CD14-positive monocyte (primary cell): ENCODE measurements at regions not wholly inside any gene's neighbourhood (a gene's known extent, or its start where the extent isn't known, plus 50 kb on each side); places are given as distances from the start of the nearest gene placed in this dataset.

Experiments used
- DNase-seq, 3 donors: peaks; one replicate each; pipeline ENCODE4 v3.0.0-alpha.2; 2011 to 2022
- H2AFZ ChIP-seq: 2 replicates; pipeline ENCODE4 v1.6.0; 2012; ENCODE audit warnings: mild to moderate bottlenecking, low read depth, low read length, inconsistent platforms; ENCODE audit not compliant: insufficient read depth, poor library complexity, severe bottlenecking
- H3K27ac ChIP-seq, 2 donors: 1 replicate in 1 of 2; 2 replicates in 1 of 2; pipeline ENCODE4 v1.5.1; 2012 to 2013; ENCODE audit warnings: low read length in 2 of 2, control low read depth in 1 of 2, inconsistent platforms in 1 of 2, low read depth in 1 of 2, mild to moderate bottlenecking in 1 of 2
- H3K27me3 ChIP-seq, 2 donors: one replicate each; pipeline versions ENCODE4 v1.6.0 to v1.6.1; 2011 to 2013; ENCODE audit warnings: low read length in 2 of 2; ENCODE audit not compliant: control insufficient read depth in 2 of 2, insufficient read depth in 2 of 2
- H3K36me3 ChIP-seq, 2 donors: replicated peaks in 1 of 2; 1 replicate in 1 of 2; 2 replicates in 1 of 2; pipeline versions ENCODE4 v1.5.1 to v1.6.1; 2012 to 2013; ENCODE audit warnings: low read length in 2 of 2, control low read depth in 1 of 2, inconsistent platforms in 1 of 2, mild to moderate bottlenecking in 1 of 2; ENCODE audit not compliant: insufficient read depth in 2 of 2, control insufficient read depth in 1 of 2
- H3K4me1 ChIP-seq, 2 donors: 1 replicate in 1 of 2; 2 replicates in 1 of 2; pipeline versions ENCODE4 v1.5.1 to v1.6.1; 2012 to 2013; ENCODE audit warnings: low read length in 2 of 2, control low read depth in 1 of 2, inconsistent platforms in 1 of 2, mild to moderate bottlenecking in 1 of 2, moderate library complexity in 1 of 2; ENCODE audit not compliant: insufficient read depth in 2 of 2, control insufficient read depth in 1 of 2
- H3K4me2 ChIP-seq: replicated peaks from 2 replicates; pipeline ENCODE3; 2012; ENCODE audit warnings: low read length, moderate library complexity, mild to moderate bottlenecking; ENCODE audit not compliant: poor library complexity, severe bottlenecking; ENCODE audit errors: extremely low read depth
- H3K4me3 ChIP-seq, 3 experiments: fragments of 200-600 bp in 1 of 3; sonication (generic) in 1 of 3; replicated peaks in 1 of 3; 1 replicate in 2 of 3; 2 replicates in 1 of 3; pipeline ENCODE4 v1.5.1; 2011 to 2013; ENCODE audit warnings: low read length in 3 of 3, mild to moderate bottlenecking in 3 of 3, control low read depth in 2 of 3, low read depth in 2 of 3, inconsistent platforms in 1 of 3, moderate library complexity in 1 of 3
- H3K79me2 ChIP-seq: 2 replicates; pipeline ENCODE4 v1.6.0; 2012; ENCODE audit warnings: mild to moderate bottlenecking, control low read depth, inconsistent platforms, low read length, moderate library complexity; ENCODE audit not compliant: insufficient read depth
- H3K9ac ChIP-seq: 2 replicates; pipeline ENCODE4 v1.6.0; 2017; ENCODE audit warnings: low read length, mild to moderate bottlenecking; ENCODE audit not compliant: insufficient read depth, poor library complexity, severe bottlenecking
- H3K9me3 ChIP-seq, 2 donors: replicated peaks in 1 of 2; 1 replicate in 1 of 2; 2 replicates in 1 of 2; pipeline versions ENCODE4 v1.5.1 to v1.6.1; 2012 to 2013; ENCODE audit warnings: low read length in 2 of 2, control low read depth in 1 of 2; ENCODE audit not compliant: control insufficient read depth in 1 of 2, insufficient read depth in 1 of 2
- H4K20me1 ChIP-seq: 2 replicates; pipeline ENCODE4 v1.6.0; 2012; ENCODE audit warnings: mild to moderate bottlenecking, low read length, control low read depth, moderate library complexity; ENCODE audit not compliant: insufficient read depth
- H3K27ac Mint-ChIP-seq, 7 donors: one replicate each; pipeline ENCODE4 v1.8.0; 2020; ENCODE audit warnings: mild to moderate bottlenecking in 7 of 7, mixed read lengths in 7 of 7, moderate library complexity in 6 of 7, inconsistent platforms in 2 of 7
- H3K27me3 Mint-ChIP-seq, 3 donors: one replicate each; pipeline ENCODE4 v1.8.0; 2021 to 2022; ENCODE audit warnings: low read depth in 3 of 3, mild to moderate bottlenecking in 3 of 3, mixed read lengths in 3 of 3, moderate library complexity in 3 of 3, inconsistent platforms in 1 of 3
- H3K36me3 Mint-ChIP-seq, 2 donors: one replicate each; pipeline ENCODE4 v1.8.0; 2020; ENCODE audit warnings: mixed read lengths in 2 of 2, inconsistent platforms in 1 of 2, mild to moderate bottlenecking in 1 of 2
- H3K4me1 Mint-ChIP-seq: one replicate; pipeline ENCODE4 v1.8.0; 2020; ENCODE audit warnings: mild to moderate bottlenecking, mixed read lengths
- H3K4me3 Mint-ChIP-seq, 2 donors: one replicate each; pipeline ENCODE4 v1.8.0; 2020; ENCODE audit warnings: mild to moderate bottlenecking in 2 of 2, mixed read lengths in 2 of 2, moderate library complexity in 1 of 2
- H3K9me3 Mint-ChIP-seq, 7 donors: one replicate each; pipeline ENCODE4 v1.8.0; 2020 to 2022; ENCODE audit warnings: mixed read lengths in 7 of 7, mild to moderate bottlenecking in 6 of 7, moderate library complexity in 6 of 7, inconsistent platforms in 2 of 7
- CTCF ChIP-seq: fragments of 200-600 bp; IDR thresholded peaks from one replicate; pipeline ENCODE4 v1.8.0; 2022; ENCODE audit warnings: antibody characterized with exemption, mild to moderate bottlenecking
- WGBS: methylation state at CpG from one replicate; pipeline ENCODE4 v1.1.5; 2013; ENCODE audit warnings: missing lambda C conversion rate; ENCODE audit not compliant: insufficient coverage; 5-methylcytosine and 5-hydroxymethylcytosine counted together
- intact Hi-C, 2 donors: fragments of 100-400 bp; cut with micrococcal nuclease; formaldehyde crosslinking; loops; one replicate each; pipeline versions ENCODE4 v1.15.0 to v1.15.1; 2023

- Mint-ChIP-seq H3K4me1 (peaks cover 3% of the 10 kb centered on the region), H3K36me3 (peaks cover 19 to 29% of the 10 kb centered on the region in 2 donors), H3K9me3 (no peaks in the 10 kb centered on the region), H3K4me3 (no peak overlapping the region), H3K27ac (no peak overlapping the region), H3K27me3 (peaks cover 0 to 4% (median 0%) of the 10 kb centered on the region in 3 donors)
- no peak overlapping the region for H3K4me2 ChIP-seq
- H3K27me3 ChIP-seq: no peaks in the 10 kb centered on the region
- intact Hi-C loops: no loop called here
- peaks cover 99% of the 10 kb centered on the region for H4K20me1 ChIP-seq
- H3K36me3 ChIP-seq: peaks cover 8 to 27% of the 10 kb centered on the region in 2 donors
- no peak overlapping the region for H2AFZ ChIP-seq
- no peak overlapping the region for H3K4me3 ChIP-seq
- WGBS: 93% methylated on average over 12 of the region's 18 CpGs
- TF ChIP-seq CTCF: no peak
- no peak overlapping the region for H3K9ac ChIP-seq
- H3K27ac ChIP-seq: no peak overlapping the region
- no peaks in the 10 kb centered on the region for H3K4me1 ChIP-seq
- H3K79me2 ChIP-seq: peaks cover 44% of the 10 kb centered on the region
- no peak for DNase-seq
- H3K9me3 ChIP-seq: no peaks in the 10 kb centered on the region
Observed at GRCh38 chr22:49638788-49639187, 188.9 kb downstream of the BRD1 start.

GRCh38 chr22:49638001-49638400 is 189.7 kb downstream of the BRD1 start:
- Histone ChIP-seq H3K27ac (no peak overlapping the region), H3K4me2 (no peak overlapping the region), H4K20me1 (peaks cover 99% of the 10 kb centered on the region), H3K79me2 (peaks cover 36% of the 10 kb centered on the region), H2AFZ (no peak overlapping the region), H3K9ac (no peak overlapping the region), H3K36me3 (peaks cover 3 to 22% of the 10 kb centered on the region in 2 donors), H3K27me3 (no peaks in the 10 kb centered on the region), H3K4me3 (no peak overlapping the region), H3K4me1 (peaks cover 0 to 2% of the 10 kb centered on the region in 2 donors), H3K9me3 (no peaks in the 10 kb centered on the region)
- H3K4me3 Mint-ChIP-seq: no peak overlapping the region
- peaks cover 19 to 26% of the 10 kb centered on the region in 2 donors for H3K36me3 Mint-ChIP-seq
- H3K27ac Mint-ChIP-seq: no peak overlapping the region
- no peak for TF ChIP-seq CTCF
- WGBS: 96% methylated on average over 17 of the region's 17 CpGs
- H3K4me1 Mint-ChIP-seq: peaks cover 3% of the 10 kb centered on the region
- no peaks in the 10 kb centered on the region for H3K9me3 Mint-ChIP-seq
- no peak for DNase-seq
- peaks cover 0 to 4% (median 0%) of the 10 kb centered on the region in 3 donors for H3K27me3 Mint-ChIP-seq
- intact Hi-C loops: no loop called here
